Activated CD4-positive, alpha-beta T cell treated with anti-CD3 and anti-CD28 coated beads, Interleukin-2, amount 10 ng/mL, durations not matched to agents 24 days and 14 days (primary cell): ENCODE measurements at regions not wholly inside any gene's neighbourhood (a gene's known extent, or its start where the extent isn't known, plus 50 kb on each side); places are given as distances from the start of the nearest gene placed in this dataset.

Experiments
- DNase-seq: peaks from one replicate; pipeline ENCODE4 v3.0.0; 2022
- H3K27ac Mint-ChIP-seq: one replicate; pipeline ENCODE4 v1.8.0; 2022; ENCODE audit warnings: mild to moderate bottlenecking, mixed read lengths
- H3K27me3 Mint-ChIP-seq: one replicate; pipeline ENCODE4 v1.8.0; 2022; ENCODE audit warnings: mixed read lengths
- H3K36me3 Mint-ChIP-seq: one replicate; pipeline ENCODE4 v1.8.0; 2022; ENCODE audit warnings: low read depth, mild to moderate bottlenecking, mixed read lengths
- H3K4me1 Mint-ChIP-seq: one replicate; pipeline ENCODE4 v1.8.0; 2021; ENCODE audit warnings: mixed read lengths
- H3K4me3 Mint-ChIP-seq: one replicate; pipeline ENCODE4 v1.8.0; 2022; ENCODE audit warnings: mild to moderate bottlenecking, moderate library complexity, mixed read lengths
- H3K9me3 Mint-ChIP-seq: one replicate; pipeline ENCODE4 v1.8.0; 2021; ENCODE audit warnings: mixed read lengths
- intact Hi-C: fragments of 100-400 bp; cut with micrococcal nuclease; formaldehyde crosslinking; loops from one replicate; pipeline ENCODE4 v1.15.1; 2023

GRCh38 chr14:87547536-87547935 lies 445.4 kb downstream of the GALC start:
- Mint-ChIP-seq H3K27ac (no peak overlapping the region), H3K4me1 (no peaks in the 10 kb centered on the region), H3K36me3 (no peaks in the 10 kb centered on the region), H3K27me3 (no peaks in the 10 kb centered on the region), H3K4me3 (no peak overlapping the region), H3K9me3 (peaks cover 9% of the 10 kb centered on the region)
- intact Hi-C loops = no loop called here
- no peak for DNase-seq

DNA sequence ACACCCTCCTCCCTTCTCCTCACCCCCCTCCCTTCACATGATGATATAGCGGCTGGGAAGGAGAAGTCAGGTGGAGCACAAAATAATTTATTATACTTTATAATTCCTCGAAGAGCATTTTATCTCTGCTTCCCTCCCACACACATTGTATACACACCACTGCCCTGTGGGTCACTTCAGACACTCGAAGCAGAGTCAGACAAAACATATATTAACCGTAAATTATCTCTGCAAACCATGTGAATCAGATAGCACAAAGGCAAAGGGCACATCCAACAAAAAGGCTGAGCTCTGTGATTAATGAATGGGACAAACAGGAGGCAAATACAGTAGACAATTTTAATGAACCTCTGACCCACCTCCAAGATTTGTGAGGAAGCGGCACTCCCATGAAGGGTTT lies 450.7 kb downstream of the GALC start:
- no peak overlapping the region for H3K4me3 Mint-ChIP-seq
- no peak overlapping the region for H3K27ac Mint-ChIP-seq
- H3K36me3 Mint-ChIP-seq = no peaks in the 10 kb centered on the region
- H3K4me1 Mint-ChIP-seq = no peaks in the 10 kb centered on the region
- H3K27me3 Mint-ChIP-seq = no peaks in the 10 kb centered on the region
- intact Hi-C loops = no loop called here
- H3K9me3 Mint-ChIP-seq = peaks cover 9% of the 10 kb centered on the region
- DNase-seq = no peak

GRCh38 chr14:87540339-87540738 lies 452.6 kb downstream of the GALC start:
- H3K36me3 Mint-ChIP-seq = no peaks in the 10 kb centered on the region
- intact Hi-C loops = no loop called here
- no peaks in the 10 kb centered on the region for H3K27me3 Mint-ChIP-seq
- H3K27ac Mint-ChIP-seq = no peak overlapping the region
- peaks cover 6% of the 10 kb centered on the region for H3K9me3 Mint-ChIP-seq
- no peak for DNase-seq
- H3K4me3 Mint-ChIP-seq = no peak overlapping the region
- H3K4me1 Mint-ChIP-seq = no peaks in the 10 kb centered on the region

- Mint-ChIP-seq H3K27me3 (no peaks in the 10 kb centered on the region), H3K4me3 (no peak overlapping the region), H3K9me3 (no peaks in the 10 kb centered on the region), H3K36me3 (no peaks in the 10 kb centered on the region), H3K4me1 (no peaks in the 10 kb centered on the region), H3K27ac (no peak overlapping the region)
- intact Hi-C loops = no loop called here
- DNase-seq = no peak
Observed at GRCh38 chr14:87529081-87529480, 463.9 kb downstream of the GALC start.

DNA sequence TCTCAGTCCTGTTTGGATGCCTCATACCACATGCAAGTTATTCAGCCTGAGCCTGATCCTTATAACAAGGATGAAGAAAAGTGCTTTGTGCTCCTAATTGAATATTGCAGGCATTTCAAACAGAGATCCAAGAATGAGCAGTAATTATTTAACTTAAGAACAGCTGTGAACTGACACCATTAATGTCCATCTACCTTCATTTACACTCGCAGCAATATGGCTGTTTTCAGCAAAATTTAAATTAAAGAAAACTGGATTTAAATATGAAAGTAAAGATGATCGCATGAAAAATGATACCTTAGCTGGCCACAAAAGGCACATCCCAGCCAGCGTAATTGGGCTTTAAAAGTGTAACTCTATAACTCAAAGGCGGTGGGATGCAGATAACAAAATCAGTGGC lies 466.3 kb downstream of the GALC start:
- Mint-ChIP-seq H3K9me3 (no peaks in the 10 kb centered on the region), H3K27me3 (no peaks in the 10 kb centered on the region), H3K4me1 (no peaks in the 10 kb centered on the region), H3K27ac (no peak overlapping the region), H3K36me3 (no peaks in the 10 kb centered on the region), H3K4me3 (no peak overlapping the region)
- no peak for DNase-seq
- intact Hi-C loops = no loop called here

DNA sequence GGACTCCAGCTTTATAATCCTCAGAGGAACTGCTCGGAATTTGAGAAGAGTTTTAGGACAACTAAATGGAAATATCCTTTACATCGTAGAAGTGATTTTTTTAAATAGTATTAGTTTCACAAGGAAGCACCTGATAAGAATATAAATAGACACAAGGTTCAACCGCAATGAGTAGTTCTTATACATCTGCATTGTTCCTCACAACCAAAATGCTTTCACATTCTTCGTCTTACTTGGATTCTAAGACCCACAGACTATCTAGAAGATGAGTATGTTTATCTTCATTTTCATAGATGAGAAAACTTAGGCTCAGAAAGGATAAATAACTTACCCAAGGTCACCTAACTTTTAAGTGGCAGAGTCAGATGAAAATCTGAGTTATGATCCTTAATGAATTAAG lies 469.0 kb downstream of the GALC start:
- Mint-ChIP-seq H3K36me3 (no peaks in the 10 kb centered on the region), H3K27me3 (no peaks in the 10 kb centered on the region), H3K27ac (no peak overlapping the region), H3K4me1 (no peaks in the 10 kb centered on the region), H3K4me3 (no peak overlapping the region), H3K9me3 (no peaks in the 10 kb centered on the region)
- no peak for DNase-seq
- intact Hi-C loops = no loop called here

DNA sequence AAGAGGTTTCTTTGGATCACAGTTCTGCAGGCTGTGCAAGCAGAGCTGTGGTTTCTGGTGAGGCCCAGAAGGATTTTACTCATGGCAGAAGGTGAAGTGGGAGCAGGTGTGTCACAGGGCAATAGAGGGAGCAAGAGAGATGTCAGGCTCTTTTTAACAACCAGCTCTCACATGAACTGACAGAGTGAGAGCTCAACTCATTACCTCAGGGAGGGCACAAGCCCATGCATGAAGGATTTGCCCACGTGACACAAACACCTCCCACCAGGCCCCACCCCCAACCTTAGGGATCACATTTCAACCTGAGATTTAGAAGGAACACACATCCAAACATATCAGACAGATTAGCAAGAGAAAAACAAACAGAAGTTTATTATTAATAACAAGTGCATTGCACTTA lies 470.4 kb downstream of the GALC start:
- DNase-seq = no peak
- Mint-ChIP-seq H3K27me3 (no peaks in the 10 kb centered on the region), H3K36me3 (no peaks in the 10 kb centered on the region), H3K9me3 (no peaks in the 10 kb centered on the region), H3K4me1 (no peaks in the 10 kb centered on the region), H3K4me3 (no peak overlapping the region), H3K27ac (no peak overlapping the region)
- intact Hi-C loops = no loop called here

DNA sequence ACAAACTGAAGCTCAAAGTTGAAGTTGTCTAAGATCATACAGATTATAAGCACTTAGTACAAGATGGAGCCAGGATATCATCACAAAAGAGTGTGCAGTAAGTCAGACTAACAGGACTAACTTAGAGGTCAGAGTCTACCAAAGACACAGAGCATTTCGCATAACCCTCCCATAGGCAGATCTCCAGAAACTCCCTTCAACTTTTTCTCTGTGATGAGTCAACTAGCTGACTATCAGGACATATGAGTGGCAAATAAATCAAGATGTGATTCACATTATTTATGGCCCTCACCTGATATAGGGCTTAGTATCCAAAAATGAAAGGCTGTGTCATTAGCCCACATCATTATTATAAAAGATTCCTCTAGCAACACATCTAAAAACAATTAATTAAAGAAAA lies 484.6 kb downstream of the GALC start:
- Mint-ChIP-seq H3K9me3 (no peaks in the 10 kb centered on the region), H3K4me1 (no peaks in the 10 kb centered on the region), H3K27me3 (no peaks in the 10 kb centered on the region), H3K27ac (no peak overlapping the region), H3K36me3 (no peaks in the 10 kb centered on the region), H3K4me3 (no peak overlapping the region)
- intact Hi-C loops = no loop called here
- no peak for DNase-seq

GRCh38 chr14:87503711-87504110 lies 489.3 kb downstream of the GALC start:
- Mint-ChIP-seq H3K27me3 (no peaks in the 10 kb centered on the region), H3K4me3 (no peak overlapping the region), H3K36me3 (no peaks in the 10 kb centered on the region), H3K9me3 (no peaks in the 10 kb centered on the region), H3K27ac (no peak overlapping the region), H3K4me1 (no peaks in the 10 kb centered on the region)
- no peak for DNase-seq
- intact Hi-C loops = no loop called here

DNA sequence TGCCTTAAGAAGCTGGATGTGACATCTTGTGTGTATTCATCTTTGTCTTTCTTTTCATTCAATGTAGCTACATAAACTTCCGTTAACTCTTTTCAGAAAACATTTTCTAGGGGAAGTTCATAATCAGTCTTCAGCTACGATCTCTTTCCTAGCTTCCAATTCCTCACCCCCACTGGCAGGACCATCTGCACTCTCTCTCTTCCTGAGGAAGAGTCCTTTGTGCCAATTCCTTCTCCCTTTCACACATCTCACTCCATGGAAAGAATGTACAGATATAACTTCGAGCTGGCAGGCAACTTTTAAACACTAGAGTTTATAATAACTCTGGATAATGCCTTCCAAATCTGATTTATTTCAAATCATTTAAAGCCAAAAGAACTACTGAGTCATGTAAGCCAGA lies 495.7 kb downstream of the GALC start:
- no peak overlapping the region for H3K27ac Mint-ChIP-seq
- no peaks in the 10 kb centered on the region for H3K36me3 Mint-ChIP-seq
- H3K27me3 Mint-ChIP-seq = no peaks in the 10 kb centered on the region
- no peaks in the 10 kb centered on the region for H3K4me1 Mint-ChIP-seq
- no peak for DNase-seq
- H3K9me3 Mint-ChIP-seq = peaks cover 4% of the 10 kb centered on the region
- intact Hi-C loops = no loop called here
- H3K4me3 Mint-ChIP-seq = no peak overlapping the region

DNA sequence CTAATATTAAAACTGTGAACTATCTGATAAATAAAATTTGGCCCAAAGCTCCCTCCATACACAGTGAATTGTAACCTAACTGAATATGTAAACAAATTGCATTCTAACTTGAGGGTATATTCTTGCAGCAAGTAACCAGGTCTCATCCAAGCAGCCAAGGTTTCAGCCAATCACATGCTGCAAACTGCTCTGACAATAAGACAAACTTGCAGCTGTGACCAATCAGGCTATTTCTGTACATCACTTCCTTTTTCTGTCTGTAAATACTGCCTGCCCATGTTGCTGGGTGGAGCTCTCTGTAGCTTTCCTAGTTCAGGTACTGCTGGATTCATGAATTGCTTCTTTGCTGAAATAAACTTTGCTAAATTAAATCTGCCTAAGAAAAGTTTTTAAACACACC lies 499.0 kb downstream of the GALC start:
- no peak overlapping the region for H3K27ac Mint-ChIP-seq
- no peaks in the 10 kb centered on the region for H3K4me1 Mint-ChIP-seq
- H3K36me3 Mint-ChIP-seq = no peaks in the 10 kb centered on the region
- intact Hi-C loops = no loop called here
- no peaks in the 10 kb centered on the region for H3K27me3 Mint-ChIP-seq
- no peak for DNase-seq
- no peak overlapping the region for H3K4me3 Mint-ChIP-seq
- H3K9me3 Mint-ChIP-seq = peaks cover 4% of the 10 kb centered on the region

- Mint-ChIP-seq H3K4me3 (no peak overlapping the region), H3K27me3 (no peaks in the 10 kb centered on the region), H3K36me3 (no peaks in the 10 kb centered on the region), H3K4me1 (no peaks in the 10 kb centered on the region), H3K9me3 (peaks cover 4% of the 10 kb centered on the region), H3K27ac (no peak overlapping the region)
- DNase-seq = no peak
- intact Hi-C loops = no loop called here
Observed at GRCh38 chr14:87492561-87492960, 500.4 kb downstream of the GALC start.

- Mint-ChIP-seq H3K4me3 (no peak overlapping the region), H3K27me3 (no peaks in the 10 kb centered on the region), H3K36me3 (no peaks in the 10 kb centered on the region), H3K9me3 (peaks cover 4% of the 10 kb centered on the region), H3K4me1 (no peaks in the 10 kb centered on the region), H3K27ac (no peak overlapping the region)
- DNase-seq = no peak
- intact Hi-C loops = no loop called here
Observed at GRCh38 chr14:87491816-87492215, 501.2 kb downstream of the GALC start.

DNA sequence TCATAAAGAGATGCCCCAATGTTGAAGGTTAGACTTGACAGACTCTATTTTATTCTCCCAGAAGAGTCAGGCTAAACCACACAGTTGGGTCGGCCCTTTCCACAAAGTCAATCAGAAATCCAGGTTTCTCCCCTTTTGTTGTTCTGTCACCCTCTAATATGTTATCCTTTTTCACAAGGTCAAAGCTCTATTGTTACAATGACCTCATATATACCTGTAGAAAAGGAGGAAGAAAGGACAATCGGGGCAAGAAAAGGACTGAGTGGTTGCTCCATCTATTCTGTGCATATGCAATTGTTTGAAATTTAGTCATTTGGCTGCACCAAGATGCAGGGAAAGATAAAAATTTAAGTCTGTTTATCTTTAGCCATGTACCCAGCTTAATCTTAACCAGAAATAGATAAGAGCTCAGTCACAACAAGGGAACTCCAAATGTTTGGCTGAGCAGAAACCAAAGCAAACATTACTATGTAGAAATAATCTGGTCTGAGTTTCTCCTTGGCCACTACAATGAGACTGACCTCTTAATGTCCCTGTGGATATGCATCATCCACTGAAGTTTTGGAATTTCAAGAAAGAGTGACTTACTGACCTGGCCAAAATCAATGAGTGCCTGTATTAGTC lies 503.7 kb downstream of the GALC start:
- Mint-ChIP-seq H3K36me3 (no peaks in the 10 kb centered on the region), H3K9me3 (no peaks in the 10 kb centered on the region), H3K4me1 (no peaks in the 10 kb centered on the region), H3K27ac (no peak overlapping the region), H3K4me3 (no peak overlapping the region), H3K27me3 (no peaks in the 10 kb centered on the region)
- intact Hi-C loops = no loop called here
- no peak for DNase-seq
